ENCODE measurements at regions not wholly inside any gene's neighbourhood (a gene's known extent, or its start where the extent isn't known, plus 50 kb on each side); places are given as distances from the start of the nearest gene placed in this dataset.

DNA sequence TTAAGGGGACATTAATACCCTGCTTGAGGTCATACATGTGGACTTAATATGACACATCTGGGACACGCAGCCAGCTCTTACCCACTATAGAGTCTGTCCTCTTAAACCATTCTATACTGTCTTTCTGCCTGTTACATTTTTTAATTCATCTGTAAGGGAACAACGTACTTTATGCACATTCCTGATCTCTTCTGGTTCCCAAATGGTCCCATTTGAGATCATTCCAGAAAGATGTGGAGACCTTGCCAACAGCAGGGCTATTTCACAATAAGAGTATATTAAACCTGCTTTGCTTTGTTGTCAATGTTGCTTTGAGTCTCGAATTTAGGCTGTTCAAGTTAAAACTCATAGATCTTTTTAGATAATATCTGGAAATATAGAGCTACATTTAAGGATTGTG, 332.2 kb upstream of the RAG2 start:
- DNase-seq = no peak

GRCh38 chr11:36929401-36929800, 331.4 kb upstream of the RAG2 start:
- DNase-seq = no peak

- no peak for DNase-seq
Observed at GRCh38 chr11:36928621-36929020, 330.6 kb upstream of the RAG2 start.

- no peak for DNase-seq
Observed at GRCh38 chr11:36899800-36900199, 301.8 kb upstream of the RAG2 start.

DNA sequence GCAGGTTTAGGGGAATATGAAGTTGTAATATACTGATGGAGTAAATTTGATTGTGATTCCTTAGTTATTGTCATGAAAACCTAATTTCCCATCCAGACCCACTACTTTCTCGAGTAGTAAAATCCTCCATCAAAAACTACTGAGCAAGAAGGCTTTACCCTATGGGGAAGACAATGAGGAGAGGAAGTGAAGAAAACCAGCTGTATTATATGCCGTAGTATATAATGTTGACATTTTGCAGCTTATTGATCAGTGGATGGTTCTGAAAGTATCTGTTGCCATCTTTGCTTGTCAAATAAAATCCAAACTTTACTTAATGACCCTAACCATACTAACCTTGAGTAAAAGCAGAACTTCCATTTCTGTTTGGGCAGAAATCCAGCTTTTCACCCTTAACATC, 292.8 kb upstream of the RAG2 start:
- DNase-seq = no peak

DNA sequence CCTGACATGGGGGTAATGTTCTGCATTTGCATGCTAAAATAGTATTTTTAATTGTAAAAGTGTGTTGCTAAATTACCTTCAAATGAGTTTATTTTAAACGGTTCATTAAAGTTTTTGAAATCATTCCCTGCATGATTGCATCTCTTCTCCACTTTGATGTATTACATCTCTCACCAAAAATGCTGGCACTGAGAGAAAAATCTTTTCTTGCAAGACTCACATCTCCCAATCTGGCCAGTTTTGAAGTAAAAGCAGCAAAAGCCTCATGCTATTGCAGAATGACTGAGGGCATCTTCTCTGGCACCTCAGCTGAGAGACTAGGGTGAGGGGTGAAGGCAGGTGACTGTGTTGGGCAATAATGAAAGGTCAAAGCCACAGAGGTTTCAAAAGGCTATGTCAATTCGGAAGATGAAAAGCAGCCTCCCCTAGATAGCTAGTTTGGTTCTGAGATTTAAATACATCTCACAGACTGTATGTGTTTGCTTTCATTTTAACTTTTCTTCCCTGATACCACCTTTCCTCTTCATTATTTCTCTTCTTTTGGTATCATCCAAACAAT, 292.2 kb upstream of the RAG2 start:
- DNase-seq = no peak

DNA sequence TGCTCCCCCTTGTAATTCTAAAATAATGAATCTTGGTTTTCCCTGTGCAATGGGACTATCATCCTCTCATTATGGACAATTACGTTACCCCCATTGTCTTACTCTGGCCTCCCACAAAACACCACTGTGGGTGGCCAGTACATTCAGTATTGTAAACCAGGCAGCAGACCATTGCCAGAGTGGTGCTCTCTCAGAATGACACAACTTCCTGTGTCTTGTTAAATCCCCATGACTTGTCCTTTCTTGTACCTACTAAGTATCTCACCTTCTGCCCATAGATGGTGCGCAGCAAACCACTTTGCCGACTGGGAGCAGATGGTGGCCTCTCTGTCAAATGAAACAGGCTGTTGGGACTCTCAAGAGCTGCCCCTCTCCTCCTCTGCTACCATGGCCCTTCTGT, 287.1 kb upstream of the RAG2 start:
- DNase-seq = no peak

DNA sequence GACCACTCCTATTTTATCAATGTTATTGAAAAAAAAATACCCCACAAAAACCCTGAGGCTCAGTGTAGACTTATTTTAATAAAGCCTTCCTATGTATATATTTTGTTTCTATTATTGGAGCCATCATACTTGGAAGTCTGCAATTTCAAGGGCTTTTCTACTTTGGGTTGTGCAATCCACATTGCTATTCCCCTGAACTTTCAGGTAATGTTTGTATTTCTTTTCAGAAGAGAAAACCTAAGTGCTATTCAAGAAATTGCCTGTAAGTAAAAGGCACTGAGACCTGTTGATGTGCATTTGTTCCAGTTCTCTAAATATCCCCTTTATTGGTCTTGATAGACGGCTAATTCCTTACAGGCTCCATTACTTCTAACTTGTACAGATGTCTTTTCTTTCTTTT, 280.7 kb upstream of the RAG2 start:
- no peak for DNase-seq

- DNase-seq = no peak
Observed at GRCh38 chr11:36877149-36877548, 279.1 kb upstream of the RAG2 start.

- DNase-seq = no peak
Observed at GRCh38 chr11:36876266-36876665, 278.2 kb upstream of the RAG2 start.

GRCh38 chr11:36874291-36874690, 276.3 kb upstream of the RAG2 start:
- DNase-seq = no peak

- no peak for DNase-seq
Observed at GRCh38 chr11:36870361-36870760, 272.3 kb upstream of the RAG2 start.

- DNase-seq = no peak
Observed at GRCh38 chr11:36868380-36868779, 270.3 kb upstream of the RAG2 start.

- DNase-seq = no peak
Observed at GRCh38 chr11:36865846-36866245, 267.8 kb upstream of the RAG2 start.

GRCh38 chr11:36854875-36855274, 256.8 kb upstream of the RAG2 start:
- DNase-seq = no peak

GRCh38 chr11:36848660-36849059, 250.6 kb upstream of the RAG2 start:
- DNase-seq = no peak

DNA sequence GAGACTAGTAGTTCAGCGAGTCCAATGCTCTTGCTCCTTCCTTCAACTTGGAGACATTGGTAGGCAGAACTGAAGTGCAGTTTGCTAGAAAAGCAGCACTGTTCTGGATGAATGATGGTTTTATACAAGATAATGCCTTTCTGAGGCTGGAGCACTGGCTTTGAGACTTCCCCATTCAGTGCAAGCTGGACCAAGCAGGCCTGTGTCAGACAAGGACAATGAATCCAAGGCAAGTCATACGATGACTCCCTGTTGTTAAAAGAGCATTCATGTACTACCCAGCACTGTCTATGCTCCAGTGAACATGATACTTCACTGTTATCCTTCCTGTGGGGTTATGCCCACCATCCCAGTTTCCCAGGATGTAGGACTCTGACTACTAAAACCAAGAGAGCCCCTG, 242.3 kb upstream of the RAG2 start:
- DNase-seq = no peak

DNA sequence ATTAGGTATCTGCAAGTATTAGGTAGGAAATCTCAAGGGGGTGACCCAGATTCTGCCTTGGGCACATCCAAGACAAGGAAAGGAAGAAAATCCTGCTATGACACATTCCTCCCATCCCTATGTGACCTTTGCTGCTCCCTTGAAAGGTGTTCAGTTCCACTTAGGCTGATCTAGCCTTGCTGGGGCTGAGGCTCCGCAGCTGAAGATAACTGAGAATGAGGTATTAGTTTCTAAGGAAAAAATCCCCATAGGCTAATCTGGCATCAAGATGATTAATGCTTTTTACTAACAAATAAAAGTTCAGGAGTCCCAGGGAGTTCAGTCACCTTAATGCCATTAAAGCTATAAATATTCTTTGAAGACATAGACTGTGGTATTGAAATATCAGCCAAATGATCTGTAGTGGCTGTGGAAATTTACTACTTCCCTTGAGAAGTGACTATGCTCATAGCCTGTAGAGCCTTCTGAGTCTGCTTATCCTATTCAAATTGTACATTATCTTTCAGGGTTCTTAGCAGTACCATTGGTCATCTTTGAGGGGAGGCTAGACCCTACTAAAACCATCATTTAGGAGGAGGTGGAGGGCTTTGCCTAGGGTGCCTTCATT, 239.9 kb upstream of the RAG2 start:
- DNase-seq = no peak

- no peak for DNase-seq
Observed at GRCh38 chr11:36825251-36825650, 227.2 kb upstream of the RAG2 start.

GRCh38 chr11:36824349-36824748, 226.3 kb upstream of the RAG2 start:
- no peak for DNase-seq

- no peak for DNase-seq
Observed at GRCh38 chr11:36822829-36823228, 224.8 kb upstream of the RAG2 start.

DNA sequence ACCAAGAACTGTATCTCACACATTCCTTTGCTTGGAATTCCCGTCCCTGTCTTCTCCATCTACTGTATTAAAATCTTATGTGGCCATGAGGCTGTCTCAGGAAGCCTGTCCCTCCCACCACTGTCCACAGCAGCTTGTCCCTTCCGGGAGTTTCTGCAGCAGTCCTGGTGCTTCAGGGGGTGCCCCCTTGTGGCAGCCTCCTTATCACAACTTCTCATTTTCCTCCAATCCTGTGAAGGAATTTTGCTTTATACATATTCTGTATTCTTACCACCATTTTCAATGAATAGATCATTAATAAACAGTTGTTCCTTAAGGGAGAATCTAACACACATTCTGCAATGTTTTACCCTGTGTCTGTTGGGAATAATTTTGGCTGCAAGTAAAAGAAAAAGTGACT, 220.4 kb upstream of the RAG2 start:
- DNase-seq = no peak

DNA sequence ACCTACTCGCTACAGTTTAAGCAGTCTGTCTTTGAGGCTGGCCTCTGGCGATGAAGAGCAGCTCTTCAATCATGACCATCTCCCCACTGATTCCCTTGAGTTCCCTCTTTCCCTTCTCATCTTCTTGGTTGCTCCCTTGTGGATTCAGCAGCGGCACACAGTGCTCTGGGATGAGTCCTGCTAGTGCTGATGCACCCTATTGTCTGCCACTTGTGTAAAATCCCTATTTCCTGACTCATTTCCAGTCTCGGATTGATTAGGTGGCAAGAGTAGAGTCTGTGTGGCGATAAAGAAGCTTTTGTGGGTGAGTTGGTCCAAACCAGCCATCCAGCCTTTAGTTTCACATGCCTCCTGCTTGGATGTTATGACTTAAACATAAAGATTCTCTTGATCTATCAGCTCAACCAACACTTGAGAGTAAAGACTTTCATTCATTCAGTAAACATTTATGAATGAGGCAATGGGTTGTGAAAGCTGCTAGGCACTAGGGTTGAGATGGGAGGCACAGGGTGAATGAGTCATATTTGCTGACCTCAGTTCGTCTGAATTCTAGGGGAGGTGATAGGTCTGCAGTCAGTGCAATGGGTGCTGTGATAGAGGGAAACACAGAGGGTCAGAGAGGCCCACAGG, 219.4 kb upstream of the RAG2 start:
- no peak for DNase-seq

DNA sequence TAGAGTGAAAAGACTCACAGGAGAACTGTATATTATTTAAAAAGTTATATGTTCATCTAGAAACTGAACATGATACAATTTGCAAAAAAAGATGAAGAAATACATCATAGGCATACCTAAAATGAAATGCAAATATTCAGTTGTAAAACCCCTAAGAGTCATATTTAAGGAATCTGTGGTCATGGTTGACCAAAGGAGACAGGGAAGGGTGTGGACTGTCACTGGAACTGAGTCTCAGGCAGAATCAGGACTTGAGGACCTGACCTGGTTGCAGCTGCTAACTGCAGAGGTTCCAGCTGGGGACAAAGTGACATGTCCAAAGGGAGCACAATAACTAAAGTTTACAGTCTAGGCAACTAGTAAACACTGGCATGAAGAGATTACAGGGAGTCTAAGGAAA, 211.3 kb upstream of the RAG2 start:
- DNase-seq = no peak

DNA sequence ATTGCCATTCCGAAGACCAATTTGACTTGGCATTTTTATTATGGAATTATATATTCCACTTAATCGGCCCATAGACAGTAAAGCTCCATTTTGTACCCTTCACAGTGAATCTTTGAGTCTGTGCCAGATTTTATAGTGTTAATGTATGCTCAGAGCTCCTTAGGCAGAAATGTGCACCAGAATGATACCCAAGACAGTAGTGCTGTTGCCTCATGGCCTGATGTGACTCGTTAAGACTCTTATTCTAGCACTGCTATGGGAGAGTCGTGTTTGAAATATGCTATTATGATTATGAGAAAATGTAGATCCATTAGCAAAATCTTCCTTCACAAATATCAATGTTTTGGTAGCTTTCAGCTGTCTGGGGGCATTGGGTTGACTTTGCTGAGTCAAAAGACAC, 209.8 kb upstream of the RAG2 start:
- DNase-seq = no peak
